ENCODE measurements at regions not wholly inside any gene's neighbourhood (a gene's known extent, or its start where the extent isn't known, plus 50 kb on each side); places are given as distances from the start of the nearest gene placed in this dataset.

GRCh38 chr4:156654410-156654809, 317.2 kb downstream of the PDGFC start:
- DNase-seq (ENCODE audit: low read depth in 2 of 2), result no peak

- no peak for DNase-seq (ENCODE audit: low read depth in 2 of 2)
Measured at GRCh38 chr4:156643826-156644225, 327.8 kb downstream of the PDGFC start.

- DNase-seq (ENCODE audit: low read depth in 2 of 2), result no peak
Measured at GRCh38 chr4:156642161-156642560, 329.4 kb downstream of the PDGFC start.

- DNase-seq (ENCODE audit: low read depth in 2 of 2), result peak in 1 of 2 donors; percentile 23
Measured at GRCh38 chr4:156638925-156639605, 332.5 kb downstream of the PDGFC start.

- DNase-seq (ENCODE audit: low read depth in 2 of 2), result no peak
Measured at GRCh38 chr4:156638334-156638733, 333.3 kb downstream of the PDGFC start.

- no peak for DNase-seq (ENCODE audit: low read depth in 2 of 2)
Measured at GRCh38 chr4:156636381-156636780, 335.2 kb downstream of the PDGFC start.

- no peak for DNase-seq (ENCODE audit: low read depth in 2 of 2)
Measured at GRCh38 chr4:156635051-156635450, 336.5 kb downstream of the PDGFC start.

GRCh38 chr4:156634612-156635011, 337.0 kb downstream of the PDGFC start:
- DNase-seq (ENCODE audit: low read depth in 2 of 2), result peak in 1 of 2 donors; percentile 70

- DNase-seq (ENCODE audit: low read depth in 2 of 2), result no peak
Measured at GRCh38 chr4:156633847-156634246, 337.8 kb downstream of the PDGFC start.

GRCh38 chr4:156628858-156629257, 342.7 kb downstream of the PDGFC start:
- no peak for DNase-seq (ENCODE audit: low read depth in 2 of 2)

- no peak for DNase-seq (ENCODE audit: low read depth in 2 of 2)
Measured at GRCh38 chr4:156623376-156623775, 348.2 kb downstream of the PDGFC start.

- no peak for DNase-seq (ENCODE audit: low read depth in 2 of 2)
Measured at GRCh38 chr4:156620786-156621185, 350.8 kb downstream of the PDGFC start.

GRCh38 chr4:156619154-156619934, 352.3 kb downstream of the PDGFC start:
- DNase-seq (ENCODE audit: low read depth in 2 of 2), result no peak

- peak in 1 of 2 donors; percentile 76 for DNase-seq (ENCODE audit: low read depth in 2 of 2)
Measured at GRCh38 chr4:156615066-156615531, 356.5 kb downstream of the PDGFC start.

- DNase-seq (ENCODE audit: low read depth in 2 of 2), result no peak
Measured at GRCh38 chr4:156614536-156614935, 357.1 kb downstream of the PDGFC start.

- no peak for DNase-seq (ENCODE audit: low read depth in 2 of 2)
Measured at GRCh38 chr4:156609421-156609820, 362.2 kb downstream of the PDGFC start.

GRCh38 chr4:156608651-156609050, 362.9 kb downstream of the PDGFC start:
- no peak for DNase-seq (ENCODE audit: low read depth in 2 of 2)

GRCh38 chr4:156607478-156607857, 364.1 kb downstream of the PDGFC start:
- DNase-seq (ENCODE audit: low read depth in 2 of 2), result no peak

GRCh38 chr4:156606554-156607477, 364.8 kb downstream of the PDGFC start:
- peak in 1 of 2 donors; percentile 6 for DNase-seq (ENCODE audit: low read depth in 2 of 2)

- DNase-seq (ENCODE audit: low read depth in 2 of 2), result peak in 1 of 2 donors; percentile 89
Measured at GRCh38 chr4:156598138-156598681, 373.4 kb downstream of the PDGFC start.

- DNase-seq (ENCODE audit: low read depth in 2 of 2), result no peak
Measured at GRCh38 chr4:156596706-156597329, 374.8 kb downstream of the PDGFC start.

Measured in lung microvascular endothelial cell (primary cell).